Skin of body (tissue), 1 donor: ENCODE measurements at regions not wholly inside any gene's neighbourhood (a gene's known extent, or its start where the extent isn't known, plus 50 kb on each side); places are given as distances from the start of the nearest gene placed in this dataset.

ENCODE experiments used
- DNase-seq: peaks from one replicate; lab custom pipeline; 2025; lab: John Stamatoyannopoulos, UW

DNA sequence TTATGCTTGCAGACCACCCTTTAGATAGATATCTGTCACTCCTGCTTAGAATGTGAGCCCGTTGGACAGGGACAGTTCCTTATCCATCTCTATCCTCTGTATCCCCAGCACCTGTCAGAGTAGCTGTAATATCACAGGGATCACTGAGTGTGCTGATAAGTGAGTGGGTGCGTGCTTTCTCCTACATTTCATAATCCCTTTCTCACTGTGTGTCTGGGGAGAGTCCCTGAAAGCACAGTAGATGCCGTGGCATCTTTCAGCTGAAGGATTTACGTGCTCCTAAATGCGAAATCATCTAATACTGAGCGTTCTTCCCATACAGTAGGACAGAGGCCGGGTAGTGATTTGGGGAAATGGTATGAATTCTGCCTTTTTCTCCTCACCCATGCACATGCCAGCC lies 198.9 kb upstream of the SASH1 start:
- DNase-seq: no peak

DNA sequence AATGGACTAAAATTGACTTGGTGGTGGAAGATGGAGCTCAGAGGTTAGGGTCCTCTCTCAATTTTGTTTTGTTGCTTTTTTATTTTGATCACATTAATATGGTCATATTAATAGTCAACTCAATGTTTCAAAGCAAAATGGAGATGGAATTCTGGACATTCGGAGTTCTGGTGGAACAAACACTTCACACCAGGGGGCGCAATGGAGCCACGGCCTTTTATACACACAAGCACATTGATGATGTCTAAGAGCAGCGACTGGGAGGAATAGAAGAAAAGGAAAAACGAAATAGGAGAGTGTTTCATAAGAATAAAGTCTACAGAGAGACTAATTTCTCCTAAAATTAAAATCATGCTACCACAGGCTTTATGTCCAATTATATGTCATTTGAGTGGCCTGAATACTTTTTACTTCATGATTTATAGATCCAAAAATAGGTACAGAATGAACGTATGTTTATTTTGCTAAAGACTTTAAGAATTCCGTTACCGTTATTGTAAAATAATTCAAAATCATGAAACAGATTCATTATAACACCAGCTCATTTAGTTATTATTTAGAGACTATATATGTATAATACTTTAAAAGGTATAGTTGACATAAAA lies 197.6 kb upstream of the SASH1 start:
- DNase-seq: peak; percentile 28

DNA sequence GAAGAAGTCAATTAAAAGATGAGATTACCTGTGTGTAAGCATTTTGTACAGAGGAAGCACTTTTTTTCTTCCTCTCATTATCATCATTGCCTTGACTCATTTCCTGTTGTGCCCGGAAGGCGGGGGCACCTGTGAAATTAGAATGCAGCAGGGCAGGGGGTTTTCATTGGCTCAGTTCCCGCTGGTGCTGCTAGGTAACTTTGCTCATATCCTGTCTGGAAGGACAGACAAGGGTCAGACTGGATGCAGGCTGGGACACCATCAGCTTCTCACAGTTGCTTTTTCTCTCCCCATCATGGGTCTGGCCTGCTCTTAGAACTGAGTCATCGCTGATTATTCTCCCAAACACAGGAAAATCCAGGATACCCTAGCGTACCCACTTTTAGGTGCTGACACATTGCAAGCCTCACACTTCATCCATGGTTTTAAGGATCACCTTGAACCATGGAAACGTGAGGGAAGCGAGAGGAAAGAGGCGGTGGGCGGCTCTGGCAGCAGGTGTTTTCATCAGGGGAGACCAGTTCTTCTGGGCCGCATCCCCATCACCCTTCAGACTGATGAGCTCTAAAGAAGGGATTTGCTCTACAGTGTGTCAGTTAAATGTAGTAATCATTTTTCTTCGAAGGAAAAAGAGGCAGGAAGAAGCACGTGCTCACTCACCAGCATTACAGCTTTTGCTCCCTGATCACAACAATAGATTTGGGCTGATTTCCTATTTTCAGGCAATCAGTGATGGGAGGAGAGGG lies 195.7 kb upstream of the SASH1 start:
- no peak for DNase-seq

DNA sequence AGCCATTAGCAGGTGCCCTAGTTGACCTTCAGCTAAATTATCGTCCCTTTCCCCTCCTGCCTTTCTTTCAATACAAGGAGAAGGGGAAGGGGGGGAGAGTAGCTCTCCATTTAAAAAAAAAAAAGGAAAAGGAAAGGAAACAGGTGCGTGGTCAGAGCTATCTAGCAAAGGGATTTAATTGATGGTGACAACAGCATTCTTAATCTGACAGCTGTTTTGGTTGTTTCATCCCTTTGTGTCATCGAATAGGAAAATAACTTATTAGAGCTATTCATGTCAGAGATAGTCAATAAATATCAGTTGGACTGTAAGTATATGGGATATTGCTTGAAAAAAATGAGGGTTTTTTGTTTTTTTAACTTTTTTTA lies 195.2 kb upstream of the SASH1 start:
- DNase-seq: no peak

DNA sequence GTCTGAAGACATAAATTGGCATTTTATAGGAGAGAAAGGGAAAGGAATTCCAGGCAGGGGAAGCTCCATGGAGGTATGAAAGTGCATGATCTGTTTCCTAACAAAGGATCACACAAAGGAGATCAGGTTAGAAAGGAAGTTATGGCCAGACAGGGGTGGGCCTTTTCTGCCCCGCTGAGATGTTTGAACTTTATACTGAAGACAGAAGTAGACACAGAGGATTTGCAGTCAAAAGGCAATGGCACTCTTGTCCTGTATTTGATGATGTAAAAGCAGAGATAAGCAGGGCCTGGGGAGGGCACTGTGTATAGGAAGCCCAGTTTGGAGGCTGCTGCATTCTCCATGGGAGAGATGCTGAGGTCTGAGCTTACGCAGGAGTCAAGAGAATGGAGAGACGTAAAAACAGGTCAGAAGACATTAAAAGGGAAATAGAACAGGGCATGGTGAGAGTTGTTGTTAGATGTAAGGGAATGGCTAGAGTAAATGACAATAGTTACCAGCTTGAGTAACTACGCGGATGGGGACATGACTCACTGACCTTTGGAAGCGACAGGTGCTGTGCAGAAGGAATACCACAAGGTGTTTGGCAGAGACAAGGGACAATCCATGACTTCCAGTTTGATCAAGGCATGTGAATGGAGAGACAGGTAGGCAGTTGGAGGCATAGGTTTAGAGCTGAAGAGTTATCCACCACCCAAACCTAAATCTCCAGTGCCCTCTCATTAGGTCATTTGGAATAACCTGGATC lies 190.6 kb upstream of the SASH1 start:
- no peak for DNase-seq

DNA sequence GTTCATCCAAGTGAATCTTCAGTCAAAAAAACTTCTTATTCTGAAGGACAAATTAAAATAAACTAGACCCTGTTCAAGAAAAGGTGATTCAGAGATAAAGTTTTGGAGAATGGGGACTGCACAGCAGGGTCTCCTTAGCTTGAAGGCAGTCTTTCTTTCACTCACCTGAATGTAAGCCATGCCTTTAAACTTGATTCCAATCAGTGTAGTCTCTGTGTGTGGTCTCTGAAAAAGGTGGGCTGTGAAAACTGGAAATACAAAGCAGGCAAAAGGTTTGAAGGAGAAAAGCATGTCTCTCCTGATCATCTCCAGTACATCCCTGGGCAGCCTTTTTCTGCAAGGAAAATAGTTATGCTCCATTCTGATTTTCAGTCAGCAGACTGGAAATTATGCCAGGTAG lies 188.0 kb upstream of the SASH1 start:
- no peak for DNase-seq

DNA sequence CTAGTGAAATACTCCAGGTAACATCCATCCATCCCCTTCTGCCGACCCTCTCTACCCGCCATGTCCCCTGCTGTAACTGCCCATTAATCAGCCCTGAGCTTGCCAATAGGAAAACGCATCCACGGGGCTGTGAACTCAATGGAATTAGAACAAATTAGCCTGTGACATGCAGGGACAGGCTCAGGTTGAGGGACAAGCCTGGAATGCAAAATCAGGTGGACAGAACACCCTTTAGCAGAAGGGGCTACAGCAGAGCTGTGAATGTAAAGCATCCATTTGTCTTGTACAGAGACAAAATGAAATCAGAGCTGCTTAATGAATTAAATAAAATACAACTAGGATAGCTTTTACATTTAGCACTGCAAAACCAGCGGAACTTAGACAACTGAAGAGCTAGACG lies 187.3 kb upstream of the SASH1 start:
- no peak for DNase-seq

DNA sequence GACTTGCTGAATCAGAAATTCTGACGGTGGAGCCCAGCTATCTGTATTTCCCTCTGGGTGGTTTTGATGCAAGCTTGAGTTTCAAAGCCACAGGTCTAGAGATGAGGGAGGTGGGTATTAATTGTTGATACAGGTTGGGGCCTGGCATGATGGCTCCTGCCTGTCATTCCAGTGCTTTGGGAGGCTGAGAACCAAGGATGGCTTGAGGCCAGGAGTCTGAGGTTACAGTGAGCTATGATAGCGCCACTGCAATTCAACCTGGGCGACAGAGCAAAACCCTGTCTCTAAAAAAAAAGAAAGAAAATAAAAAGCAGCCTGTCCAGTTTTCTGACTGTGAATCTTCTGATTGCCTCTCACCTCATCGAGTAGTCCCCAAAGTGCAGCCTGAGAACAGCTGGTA lies 184.8 kb upstream of the SASH1 start:
- no peak for DNase-seq

DNA sequence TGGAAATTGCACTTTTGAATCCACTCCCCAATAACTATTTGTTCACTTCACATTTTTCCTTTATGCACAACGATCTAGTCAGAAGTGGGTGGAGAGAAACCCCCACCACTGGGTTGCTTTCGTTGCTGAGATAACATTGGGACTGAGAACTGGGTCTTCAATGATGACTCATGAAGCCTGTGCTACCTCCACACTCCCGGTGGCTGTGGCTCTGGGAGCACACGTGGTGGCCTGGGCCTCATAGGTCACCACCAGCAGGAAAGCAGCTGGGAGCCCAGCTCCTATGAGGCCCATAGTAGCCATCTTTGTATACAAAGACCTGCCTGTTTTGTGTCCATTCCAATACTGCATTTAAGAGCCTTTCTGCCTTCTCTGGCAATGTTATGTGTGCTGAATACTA lies 178.0 kb upstream of the SASH1 start:
- no peak for DNase-seq

DNA sequence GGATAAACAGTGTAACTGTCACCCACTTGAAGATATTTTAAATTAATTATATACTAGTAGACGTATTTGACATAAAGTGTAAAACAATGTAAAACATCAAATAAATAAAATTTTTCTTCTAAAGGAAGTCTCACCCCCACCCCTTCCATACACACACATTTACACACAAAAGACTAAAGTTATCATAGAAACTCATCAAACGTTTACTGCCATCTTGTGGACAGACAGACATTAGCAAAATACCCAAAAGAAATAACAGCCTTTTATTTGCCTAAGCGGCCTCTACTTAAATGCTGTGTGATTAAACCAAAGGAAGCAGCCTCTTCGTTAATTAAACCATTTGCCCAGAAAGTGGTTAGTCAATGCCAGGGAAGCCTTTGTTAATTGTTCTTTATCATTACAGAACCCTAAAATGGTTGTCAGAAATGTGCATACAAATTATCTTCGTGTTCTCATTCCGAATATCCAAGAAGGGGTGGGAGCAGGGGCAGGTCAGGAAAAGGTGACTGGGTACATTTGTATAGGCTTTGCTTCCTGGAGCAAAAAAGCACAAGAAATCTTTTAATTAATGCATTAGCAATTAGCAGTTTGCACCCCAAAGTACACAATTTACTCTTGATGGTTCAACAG lies 176.2 kb upstream of the SASH1 start:
- DNase-seq: peak; percentile 69

DNA sequence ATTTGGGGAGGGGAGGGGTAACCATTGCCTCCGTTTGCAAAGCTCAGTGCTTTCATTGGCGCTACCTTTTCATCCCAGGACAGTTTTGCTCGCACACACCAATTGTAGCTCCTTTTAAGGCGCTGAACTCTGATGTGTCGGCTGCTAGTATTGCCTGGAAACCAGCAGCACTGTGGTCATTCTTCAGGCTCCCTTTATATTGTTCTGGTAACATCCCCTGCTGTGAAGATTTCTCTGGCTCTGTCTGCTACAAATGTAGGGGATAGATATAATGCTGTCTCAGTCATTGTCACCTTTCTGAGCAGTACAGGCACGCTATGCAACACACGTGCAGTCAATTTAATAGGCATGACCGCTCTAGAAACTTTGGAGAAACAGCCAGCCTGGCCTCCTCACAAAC lies 172.9 kb upstream of the SASH1 start:
- DNase-seq: no peak

DNA sequence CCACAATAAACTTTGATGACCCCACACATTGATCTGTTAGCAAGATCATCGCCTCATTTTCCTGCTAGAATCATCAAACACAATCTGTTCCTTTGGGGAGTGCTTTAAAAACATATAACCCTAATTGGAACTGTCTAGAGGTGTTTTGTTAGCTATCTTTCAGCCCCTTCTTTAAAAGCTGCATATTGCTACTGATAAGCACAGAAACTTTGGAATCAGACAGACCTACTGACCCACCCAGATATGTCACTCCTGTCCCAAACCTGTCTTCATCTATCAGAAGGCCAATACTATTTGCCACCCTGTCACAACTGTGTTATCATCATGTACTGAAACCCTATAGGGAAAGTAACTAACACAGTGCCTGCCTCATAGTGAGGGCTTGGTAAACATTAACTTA lies 172.4 kb upstream of the SASH1 start:
- no peak for DNase-seq

DNA sequence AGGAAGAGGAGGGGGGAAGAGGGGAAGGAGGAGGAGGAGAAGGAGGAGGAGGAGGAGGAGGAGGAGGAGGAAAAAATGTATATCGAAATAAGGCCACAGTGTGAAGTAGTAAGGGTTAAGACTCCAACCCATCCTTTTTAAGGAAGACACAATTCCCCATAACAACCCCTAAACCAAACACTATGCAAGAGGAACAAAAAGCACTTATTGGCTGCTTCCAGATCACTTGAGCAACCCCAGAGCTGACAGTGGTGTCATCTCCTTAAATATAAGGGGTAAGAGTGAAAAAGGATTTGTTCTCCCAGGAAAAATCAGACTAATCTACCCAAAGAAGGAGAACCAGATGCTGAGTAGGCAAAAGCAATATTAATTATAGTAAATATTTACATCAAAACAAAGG lies 169.1 kb upstream of the SASH1 start:
- DNase-seq: no peak

DNA sequence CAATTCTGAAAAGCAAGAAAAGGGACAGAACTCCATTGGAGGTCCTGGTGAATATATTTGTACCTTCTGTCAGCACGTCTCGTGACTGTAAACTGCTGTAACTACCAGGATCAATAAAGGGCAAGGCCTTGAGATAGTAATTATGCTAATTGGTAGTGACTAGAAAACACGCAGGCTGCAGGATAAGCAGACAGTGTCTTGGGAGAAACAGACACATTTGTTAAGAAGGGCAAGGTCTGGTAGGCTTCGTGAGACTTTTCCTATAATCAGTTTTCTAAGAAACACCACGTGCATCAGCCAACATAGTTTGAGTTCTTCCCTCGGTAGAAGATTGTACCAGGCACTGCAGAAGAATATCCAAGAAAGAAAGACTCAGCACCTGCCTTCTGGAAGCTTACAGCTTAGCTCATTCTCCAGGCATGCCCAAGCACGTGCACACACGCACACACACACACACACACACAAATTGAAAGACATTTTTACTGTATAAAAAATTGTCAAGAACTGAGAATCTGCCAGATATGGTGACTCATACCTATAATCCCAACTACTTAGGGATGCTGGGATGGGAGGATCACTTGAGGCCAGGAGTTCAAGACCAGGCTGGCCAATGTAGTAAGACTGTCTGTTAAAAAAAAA lies 167.0 kb upstream of the SASH1 start:
- DNase-seq: no peak

DNA sequence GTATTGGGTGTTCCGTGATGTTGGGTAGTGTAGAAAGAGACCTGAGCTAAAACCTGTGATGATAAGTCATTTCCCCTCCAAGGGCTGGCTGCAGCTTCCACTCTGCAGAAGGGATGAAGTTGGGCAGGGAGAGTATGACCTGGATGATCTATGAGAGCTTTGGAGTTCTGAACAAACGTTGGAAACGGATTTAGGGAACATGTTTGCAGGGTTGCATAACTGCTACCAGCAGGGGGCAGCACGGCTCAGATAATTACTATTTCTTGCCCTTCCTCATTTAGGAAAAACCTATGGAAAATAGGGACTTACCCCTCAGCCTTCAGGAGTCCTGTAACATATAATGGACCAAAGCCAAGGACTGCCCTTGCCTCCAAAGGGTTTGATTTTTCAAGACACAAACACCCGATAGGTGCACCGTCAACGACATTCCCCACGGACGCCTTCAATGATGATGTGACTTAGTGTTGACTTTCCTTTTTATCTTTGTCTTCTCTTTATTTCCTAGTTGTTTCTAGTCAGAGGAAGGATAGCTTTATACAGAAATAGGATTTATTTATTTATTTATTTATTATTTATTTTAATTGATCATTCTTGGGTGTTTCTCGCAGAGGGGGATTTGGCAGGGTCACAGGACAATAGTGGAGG lies 164.9 kb upstream of the SASH1 start:
- peak; percentile 20 for DNase-seq

DNA sequence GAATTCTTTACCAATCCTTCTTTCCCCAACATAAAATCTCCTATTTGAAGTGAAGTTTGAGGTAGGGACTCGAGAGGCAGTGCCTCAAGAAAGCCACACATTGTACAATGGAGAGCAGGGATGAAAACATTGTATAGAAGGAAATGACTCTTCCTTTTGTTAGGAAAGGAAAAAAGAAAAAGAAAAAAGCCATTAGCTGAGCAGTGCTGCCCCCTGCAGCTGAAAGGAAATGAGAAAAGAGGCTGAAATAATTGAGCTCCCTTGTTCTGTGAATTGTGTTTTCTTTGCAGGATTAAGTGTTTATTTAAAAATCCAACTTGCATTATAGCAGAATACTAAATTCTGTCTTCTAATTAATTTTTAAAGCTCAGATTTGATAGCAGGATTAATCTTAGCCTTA lies 162.9 kb upstream of the SASH1 start:
- no peak for DNase-seq

DNA sequence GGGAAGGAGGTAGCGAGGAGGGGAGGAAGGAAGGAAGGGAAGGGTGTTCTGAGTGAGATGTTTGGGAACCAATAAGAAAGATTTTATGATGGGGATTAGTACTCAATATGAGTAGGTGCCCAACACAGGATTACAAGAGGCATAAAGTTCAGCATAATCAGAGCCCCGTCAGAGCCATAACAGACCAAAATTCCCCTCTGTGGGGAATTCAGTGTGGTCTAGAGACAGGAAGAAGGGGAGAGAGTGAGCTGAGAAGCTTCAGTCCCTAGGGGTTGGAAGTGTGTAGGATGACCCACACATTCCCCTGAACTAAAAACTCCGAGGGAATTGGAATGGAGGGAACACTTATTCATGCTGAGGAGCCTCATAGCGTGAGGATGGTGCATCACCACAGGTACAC lies 160.3 kb upstream of the SASH1 start:
- DNase-seq: no peak

DNA sequence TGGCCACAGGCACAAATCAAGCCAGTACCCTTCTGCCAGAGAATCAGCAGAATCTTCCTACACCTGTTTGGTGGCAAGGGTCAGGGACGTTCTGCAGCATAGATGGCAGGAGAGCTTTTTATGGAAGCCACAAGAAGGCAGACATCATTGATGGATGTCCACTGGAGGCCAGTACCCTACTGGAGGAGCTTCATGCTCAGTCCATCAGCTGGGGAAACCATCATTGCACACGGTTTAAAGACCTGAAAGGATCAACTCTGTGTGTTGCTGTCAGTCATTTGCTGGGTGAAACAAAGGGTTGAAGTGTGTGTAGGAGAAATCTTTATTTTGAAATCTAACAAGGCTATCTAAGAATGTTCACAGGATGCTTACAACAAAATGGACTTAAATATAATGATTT lies 158.9 kb upstream of the SASH1 start:
- DNase-seq: no peak

DNA sequence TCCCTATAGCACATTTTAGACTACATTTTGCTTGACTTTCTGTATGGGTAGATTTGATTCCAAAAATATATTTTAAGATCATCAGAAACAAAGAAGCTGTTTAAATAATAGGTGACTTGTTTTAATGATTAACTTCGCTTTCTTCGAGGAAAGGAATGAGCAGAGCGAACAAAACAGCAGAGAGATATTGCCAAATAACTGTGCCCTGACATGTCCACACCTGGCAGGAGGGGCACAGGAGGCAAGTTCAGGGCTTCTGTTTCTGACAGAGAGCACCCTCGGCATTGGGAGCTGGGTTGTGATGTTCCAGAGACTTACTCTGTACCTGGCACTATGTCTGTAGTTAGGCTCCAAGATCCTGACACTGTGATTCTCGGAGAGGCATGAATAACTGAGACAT lies 155.7 kb upstream of the SASH1 start:
- no peak for DNase-seq

DNA sequence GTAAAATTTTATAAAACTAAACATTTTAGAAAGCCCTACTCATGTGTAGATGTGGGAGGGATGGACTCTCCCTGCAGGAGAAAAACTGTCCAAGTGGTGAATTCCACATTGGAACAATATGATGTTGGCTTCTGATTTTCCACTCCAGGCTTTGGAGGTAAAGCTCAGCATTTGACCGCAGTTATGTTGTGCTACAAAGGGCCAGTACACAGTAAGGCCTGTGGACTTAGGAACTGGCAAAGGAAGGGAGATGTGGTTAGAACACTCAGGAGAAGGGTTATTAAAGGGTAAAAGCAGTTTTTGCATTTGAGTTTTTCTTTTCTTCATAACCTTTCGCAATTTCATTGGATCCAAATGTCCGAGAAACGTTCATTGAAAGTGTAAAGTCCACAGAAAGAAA lies 150.3 kb upstream of the SASH1 start:
- no peak for DNase-seq

DNA sequence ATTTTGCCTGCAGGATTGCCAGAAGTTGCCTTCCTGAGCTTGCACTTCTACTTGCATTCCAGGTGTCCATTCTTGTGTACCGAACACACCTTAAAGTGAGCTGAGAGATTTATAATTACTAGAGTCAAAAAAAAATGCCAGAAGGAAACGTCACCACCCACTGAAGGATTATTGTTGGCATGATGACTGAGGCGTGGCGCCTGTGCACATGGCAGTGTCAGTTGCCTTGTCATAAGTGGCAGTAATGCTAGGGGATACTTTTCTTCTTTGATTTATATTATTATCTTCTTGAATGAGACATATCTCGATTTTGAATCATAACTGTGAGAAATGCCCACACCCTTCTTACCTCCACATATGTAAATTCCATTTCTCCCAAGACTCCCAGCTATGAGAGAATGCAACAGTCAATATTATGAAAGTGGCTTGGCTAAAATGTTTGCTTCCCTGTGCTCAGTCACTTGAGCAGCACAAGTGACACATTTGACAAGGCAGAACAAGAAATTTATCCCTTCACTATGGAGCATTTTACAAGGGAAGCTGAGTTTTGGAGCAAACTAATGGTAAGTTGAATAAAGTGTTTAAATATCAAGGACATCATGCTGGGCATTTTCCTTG lies 149.5 kb upstream of the SASH1 start:
- no peak for DNase-seq
